ENCODE measurements at regions not wholly inside any gene's neighbourhood (a gene's known extent, or its start where the extent isn't known, plus 50 kb on each side); places are given as distances from the start of the nearest gene placed in this dataset.

DNA sequence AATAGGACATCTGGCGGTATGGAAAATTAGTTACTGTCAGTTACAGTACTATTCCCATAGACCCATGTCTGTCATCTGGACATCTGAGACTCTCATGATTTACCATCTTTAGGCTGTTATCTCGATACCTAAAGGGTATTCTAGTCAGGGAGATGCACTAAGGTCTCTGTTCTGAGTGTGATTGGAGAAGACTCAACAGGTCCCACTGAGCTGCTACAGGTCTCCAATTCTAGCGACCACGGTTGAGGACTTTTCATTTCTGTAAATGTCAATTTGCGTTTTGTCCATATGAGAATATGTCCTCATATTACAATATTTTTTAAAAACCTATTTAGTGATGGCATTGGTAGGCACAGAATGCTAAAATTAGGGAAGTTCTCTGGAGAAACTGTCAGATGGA is 1160.2 kb downstream of the TMEM121 start:
- TF ChIP-seq POLR2A (IDR thresholded peaks at IDR 0.05) (no peak), EP300 (IDR thresholded peaks at IDR 0.05; ENCODE audit: low read depth) (no peak)
